Eye (tissue), 1 donor: ENCODE measurements at regions not wholly inside any gene's neighbourhood (a gene's known extent, or its start where the extent isn't known, plus 50 kb on each side); places are given as distances from the start of the nearest gene placed in this dataset.

Source experiments
- DNase-seq: peaks from one replicate; pipeline ENCODE4 v3.0.0-alpha.2; 2015

- no peak for DNase-seq
Measured at GRCh38 chr17:34201767-34202166, 53.3 kb upstream of the CCL2 start.

- DNase-seq: no peak
Measured at GRCh38 chr17:34203018-34203638, 52.0 kb upstream of the CCL2 start.

DNA sequence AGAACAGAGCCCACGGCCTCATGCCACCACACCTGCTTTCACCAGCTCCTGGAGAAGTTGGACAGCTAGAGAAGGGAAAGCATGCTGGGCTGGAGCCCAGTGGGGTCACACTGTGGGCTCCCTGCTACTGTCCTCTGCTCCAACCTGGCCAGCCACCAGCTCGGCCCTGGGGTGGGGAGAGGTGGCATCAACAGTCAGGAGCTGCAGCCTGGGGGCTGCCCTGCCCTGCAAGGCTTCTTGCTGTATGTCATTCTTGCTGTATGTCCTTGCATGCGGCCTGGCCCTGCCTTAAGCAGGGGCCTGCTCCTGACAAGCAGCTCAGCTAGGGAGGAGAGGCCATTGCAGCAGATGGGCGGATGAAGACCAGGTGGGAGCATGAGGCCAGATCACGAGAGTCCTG is 50.7 kb upstream of the CCL2 start:
- DNase-seq: no peak
